ENCODE measurements at regions not wholly inside any gene's neighbourhood (a gene's known extent, or its start where the extent isn't known, plus 50 kb on each side); places are given as distances from the start of the nearest gene placed in this dataset.

DNA sequence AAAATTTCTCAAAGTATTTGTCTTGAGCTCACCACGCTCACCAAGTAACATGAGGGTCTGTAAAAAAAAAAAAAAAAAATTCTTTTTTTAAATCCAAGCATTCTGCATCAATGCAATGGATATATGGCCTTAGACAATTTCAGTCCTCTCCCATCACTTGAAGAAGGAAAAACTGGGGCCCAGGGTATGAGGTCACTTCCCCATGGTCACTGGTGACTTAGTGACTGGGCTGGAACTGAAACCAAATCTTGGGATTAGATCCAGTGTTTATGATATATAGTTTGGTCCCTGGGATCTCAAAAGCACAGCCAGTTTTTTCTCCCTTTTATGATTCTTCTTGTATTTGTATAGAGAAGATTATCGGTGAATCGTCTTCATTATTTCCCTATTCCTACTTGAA is 477.9 kb upstream of the TNP1 start:
- no peak for DNase-seq (ENCODE audit: low read depth)

DNA sequence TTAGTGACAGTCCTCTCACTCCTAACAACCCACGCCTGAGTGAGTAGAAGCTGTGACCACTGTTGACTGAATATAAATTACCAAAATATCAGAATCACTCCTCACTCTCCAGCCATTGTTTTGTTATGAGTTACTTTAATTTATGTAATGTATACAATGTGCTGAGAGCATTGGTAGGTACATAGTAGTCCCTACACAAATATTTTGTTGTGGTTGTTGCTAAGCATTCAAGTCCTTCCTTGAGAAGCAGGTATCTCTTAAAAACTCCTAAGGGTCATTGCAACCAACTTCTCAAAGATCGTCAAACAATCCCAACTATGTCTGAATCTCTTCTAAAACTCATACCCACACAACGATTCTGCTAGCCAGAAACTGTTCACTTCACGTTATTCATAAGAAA is 476.8 kb upstream of the TNP1 start:
- DNase-seq (ENCODE audit: low read depth) = no peak

DNA sequence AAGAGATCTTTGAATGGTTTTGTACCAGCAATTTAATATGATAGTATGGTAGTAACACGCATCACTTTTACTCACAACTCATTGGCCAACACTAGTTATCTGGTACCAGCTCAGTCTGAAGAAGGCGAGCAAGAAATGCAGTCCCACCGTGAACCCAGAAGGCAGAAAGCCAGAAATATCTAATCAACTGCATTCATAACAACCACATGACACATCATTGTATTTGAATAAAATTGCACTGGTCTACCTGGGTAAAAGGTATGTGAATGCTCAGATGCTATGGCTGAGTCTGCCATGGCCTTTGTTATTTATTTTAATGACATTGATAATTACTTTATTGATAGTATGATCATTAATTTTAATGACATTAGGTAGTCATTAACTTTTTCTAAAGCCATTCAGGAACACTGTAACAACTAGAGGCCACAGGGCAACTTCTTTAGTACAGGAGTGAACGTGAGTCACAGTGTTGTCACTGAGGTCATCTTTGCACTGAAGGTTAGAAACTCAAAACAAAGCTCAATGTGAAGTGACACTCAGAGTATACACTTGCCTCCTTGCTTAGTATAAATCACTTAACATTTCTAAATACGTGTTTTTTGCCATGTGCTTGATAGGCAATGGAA is 475.6 kb upstream of the TNP1 start:
- DNase-seq (ENCODE audit: low read depth) = no peak

DNA sequence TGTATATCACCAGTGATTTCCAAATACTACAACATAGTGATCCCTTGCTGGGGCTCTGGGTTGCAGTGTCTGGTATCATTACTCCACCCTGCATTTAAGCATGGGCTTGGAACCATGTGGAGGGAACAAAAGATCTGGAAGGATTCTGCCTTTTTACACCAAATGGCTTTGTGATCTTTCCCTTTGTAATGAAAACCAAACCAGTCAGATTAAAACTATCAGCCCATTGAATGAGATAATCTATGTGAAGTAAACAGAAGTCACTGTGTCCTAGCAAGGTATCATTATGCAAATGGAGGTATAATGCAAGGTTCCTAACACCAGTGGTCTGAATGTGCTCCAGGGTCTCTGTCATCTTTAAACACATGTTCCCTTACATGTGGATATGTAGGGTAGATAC is 474.7 kb upstream of the TNP1 start:
- no peak for DNase-seq (ENCODE audit: low read depth)

DNA sequence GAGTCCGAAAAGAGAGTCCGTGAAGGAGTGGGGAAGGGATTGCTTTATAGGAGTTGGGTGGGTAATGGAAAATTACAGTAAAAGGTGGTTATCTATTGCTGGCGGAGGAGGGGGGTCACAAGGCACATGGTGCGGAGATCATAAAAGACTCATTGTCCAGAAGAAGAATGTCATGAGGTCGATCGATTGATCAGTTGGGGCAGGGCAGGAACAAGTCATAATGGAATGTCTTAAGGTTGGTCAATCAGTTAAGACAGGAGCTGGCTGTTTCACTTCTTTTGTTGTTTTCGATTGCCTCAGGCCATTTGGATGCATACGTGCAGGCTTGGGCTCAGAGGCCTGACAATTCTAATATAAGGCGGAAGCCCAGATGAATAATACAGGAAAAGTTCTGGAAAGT is 473.0 kb upstream of the TNP1 start:
- no peak for DNase-seq (ENCODE audit: low read depth)

DNA sequence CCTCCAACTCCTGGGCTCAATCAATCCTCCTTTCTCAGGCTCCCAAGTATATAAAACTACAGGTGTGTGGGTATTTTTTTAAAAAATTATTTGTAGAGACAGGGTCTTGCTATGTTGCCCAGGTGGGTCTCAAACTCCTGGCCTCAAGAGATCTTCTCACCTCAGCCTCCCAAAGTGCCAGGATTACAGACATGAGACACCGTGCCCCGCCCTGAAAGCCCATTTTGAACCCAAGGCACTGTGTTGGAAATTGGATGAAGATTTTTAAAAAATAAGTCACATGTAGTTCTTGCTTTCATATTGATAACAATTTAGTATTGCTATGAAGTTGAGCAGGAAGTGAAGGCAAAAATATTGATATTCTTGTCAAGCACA is 472.5 kb upstream of the TNP1 start:
- no peak for DNase-seq (ENCODE audit: low read depth)

DNA sequence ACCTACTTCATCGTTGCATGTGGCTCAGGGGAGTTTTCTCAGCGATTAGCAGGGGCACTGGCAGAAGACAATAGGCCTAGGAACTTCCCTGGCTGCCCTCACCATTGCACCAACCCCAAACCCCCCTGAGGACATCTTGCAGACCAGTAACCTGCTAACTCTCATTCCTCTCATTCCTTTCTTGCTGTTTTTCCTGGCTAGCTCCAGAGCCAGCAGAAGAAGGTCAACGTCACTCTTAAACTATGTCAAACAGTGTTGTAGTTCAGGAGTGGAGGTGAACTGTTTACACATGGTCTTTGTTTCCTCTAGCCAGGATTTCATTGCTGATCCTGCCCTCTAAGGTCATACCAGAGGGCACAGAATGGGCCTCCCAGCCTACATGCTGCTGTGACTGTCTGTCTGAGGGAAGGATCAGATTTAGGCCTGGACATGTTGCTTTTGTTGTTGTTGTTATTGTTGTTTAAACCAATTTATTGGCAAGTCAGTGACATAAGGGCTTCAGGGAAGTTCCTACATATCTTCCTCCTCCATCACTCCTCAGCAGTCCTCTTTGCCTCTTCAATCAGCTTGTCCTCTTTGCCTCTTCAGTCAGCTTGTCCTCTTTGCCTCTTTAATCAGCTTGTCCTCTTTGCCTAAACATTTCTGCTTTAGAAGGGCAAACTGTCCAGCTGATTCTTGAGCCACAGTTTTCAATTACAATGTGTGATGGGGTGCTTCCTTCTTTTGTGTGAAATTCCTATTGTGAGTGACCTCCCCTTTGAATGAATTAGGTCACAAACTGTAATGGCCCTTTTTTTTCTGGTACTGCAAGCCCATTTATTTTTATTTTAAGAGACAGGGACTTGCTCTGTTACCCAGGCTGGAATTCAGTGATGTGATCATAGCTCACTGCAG is 471.9 kb upstream of the TNP1 start:
- no peak for DNase-seq (ENCODE audit: low read depth)

DNA sequence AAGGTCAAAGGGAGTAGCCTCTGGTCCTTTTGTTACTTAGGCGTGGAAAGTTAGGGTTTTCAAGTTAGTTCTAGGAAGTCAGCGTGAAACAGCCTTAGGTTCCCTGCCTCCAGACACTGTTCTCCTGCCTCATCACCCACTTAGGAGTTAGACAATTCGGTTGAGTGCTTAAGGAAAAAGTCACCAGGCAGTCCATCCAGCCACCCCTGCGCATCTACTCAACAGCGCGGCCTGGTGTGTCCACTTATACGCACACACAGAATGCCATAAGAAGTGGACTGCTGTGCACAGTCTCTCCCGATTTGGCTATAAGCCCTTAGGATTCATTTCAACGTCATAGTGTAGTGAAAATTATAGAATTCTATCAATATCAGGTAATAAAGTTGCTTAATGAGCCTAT is 470.8 kb upstream of the TNP1 start:
- DNase-seq (ENCODE audit: low read depth) = no peak

DNA sequence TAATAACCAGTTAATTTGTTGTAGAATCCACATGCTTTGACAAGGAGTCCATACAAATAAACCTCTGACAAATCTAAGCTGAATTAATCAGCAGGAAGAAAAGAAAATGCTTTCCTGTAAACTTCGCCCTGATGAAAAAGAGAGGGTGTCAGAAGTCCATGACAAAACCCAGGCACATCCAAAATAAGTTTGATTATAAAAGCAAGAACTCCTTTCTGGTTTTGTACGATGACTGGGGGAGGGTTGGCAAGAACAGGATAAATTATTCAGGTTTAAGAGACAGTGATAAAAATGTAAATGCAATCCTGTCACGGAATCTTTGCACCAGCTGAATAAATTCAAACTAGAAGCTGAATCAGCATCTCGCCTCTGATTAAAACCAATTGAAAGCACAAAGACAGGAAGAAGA is 469.2 kb upstream of the TNP1 start:
- DNase-seq (ENCODE audit: low read depth) = no peak

DNA sequence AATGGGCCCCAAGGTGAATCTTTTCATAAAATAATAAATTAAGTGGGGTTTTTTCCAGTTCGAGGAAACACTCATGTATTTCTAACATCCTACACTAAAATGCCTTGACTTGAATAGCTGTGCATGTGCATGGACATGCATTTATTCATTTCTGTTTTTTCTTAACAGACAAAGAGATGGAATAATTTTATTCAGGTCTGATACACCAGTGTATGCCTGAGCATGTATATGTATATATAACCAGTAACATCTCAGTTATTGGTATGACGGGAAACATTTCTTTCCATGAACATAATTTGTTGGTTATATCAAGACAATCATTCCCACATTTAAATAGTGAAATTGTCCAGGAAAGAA is 468.7 kb upstream of the TNP1 start:
- no peak for DNase-seq (ENCODE audit: low read depth)

DNA sequence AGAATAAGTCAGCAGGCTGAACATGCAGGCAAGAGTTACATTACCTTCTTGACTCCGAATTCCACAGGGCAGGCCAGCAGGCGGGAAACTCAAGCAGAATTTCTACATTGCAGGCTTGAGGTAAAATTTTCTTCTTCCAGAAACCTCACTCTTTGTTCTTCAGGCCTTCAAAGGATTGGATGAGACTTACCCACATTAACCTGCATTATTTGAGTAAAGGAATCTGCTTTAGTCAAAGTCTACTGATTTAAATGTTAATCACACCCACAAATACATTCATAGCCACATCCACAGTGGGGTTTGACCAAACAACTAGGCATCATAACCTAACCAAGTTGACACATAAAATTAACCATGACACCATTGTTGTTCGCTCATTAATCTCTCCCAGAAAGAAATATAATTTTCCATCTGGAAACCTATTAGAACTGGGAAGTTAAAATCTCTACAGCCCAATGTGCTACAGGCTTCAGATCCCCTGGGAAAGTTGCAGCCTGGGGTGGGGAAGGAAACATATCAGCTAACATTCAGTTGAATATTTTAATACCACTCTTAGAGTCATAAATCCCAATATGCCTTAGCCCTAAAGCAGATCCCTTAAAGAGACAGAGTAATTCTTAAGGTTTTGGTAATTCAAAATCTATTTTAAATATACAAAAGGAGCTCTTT is 468.2 kb upstream of the TNP1 start:
- DNase-seq (ENCODE audit: low read depth) = no peak

DNA sequence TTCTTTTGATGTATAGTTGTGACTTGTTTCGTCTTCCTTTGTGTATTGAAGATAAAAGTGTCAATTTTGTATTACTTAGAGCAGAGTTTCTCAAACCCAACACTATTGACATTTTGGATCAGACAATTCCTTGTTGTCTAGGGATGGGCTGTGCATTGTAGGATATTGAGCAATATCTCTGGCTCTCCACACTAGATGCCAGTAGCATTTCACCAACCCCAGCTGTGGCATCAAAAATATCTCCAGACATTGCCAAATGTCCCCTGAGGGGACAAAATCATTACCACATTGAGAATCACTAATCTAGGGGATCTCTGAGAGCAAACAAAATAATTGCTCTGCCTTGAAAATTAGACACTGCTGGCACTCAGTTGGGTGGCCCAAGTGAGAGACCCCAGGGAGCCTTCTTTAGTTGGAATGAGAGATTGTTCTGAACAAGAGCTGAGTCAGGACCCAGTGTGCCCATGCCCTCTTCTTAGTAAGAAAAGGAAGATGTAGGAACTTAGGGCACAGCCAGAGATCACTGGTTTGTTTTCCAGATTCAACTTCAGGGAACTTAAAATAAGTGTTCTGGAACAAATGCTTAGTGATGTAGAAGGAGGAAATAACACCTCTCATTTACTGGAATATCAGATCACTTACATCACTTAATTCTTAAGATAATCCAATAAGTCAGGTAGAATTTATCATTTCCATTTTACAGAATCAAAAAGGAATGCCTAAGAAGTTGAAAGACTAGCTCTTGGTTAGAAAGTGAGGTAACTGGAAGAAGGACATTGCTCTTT is 466.6 kb upstream of the TNP1 start:
- DNase-seq (ENCODE audit: low read depth) = no peak

DNA sequence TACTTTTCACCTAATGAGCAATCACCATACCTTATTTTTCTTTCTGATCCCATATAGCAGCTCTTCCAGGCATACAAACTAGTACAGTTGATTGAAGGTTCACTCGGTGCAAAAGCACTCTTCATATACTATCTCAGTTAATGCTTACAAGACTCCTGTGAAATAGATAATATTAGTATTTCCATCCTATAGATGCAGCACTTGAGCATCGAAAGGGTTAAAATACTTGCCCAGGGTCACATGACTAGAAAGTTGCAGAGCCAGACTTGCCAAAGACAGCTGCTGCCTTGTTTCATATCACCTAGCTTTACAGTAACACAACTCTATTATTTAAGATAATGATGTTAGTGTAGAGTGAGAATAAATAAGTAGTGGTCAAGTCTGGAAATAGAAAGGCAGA is 466.0 kb upstream of the TNP1 start:
- DNase-seq (ENCODE audit: low read depth) = no peak

DNA sequence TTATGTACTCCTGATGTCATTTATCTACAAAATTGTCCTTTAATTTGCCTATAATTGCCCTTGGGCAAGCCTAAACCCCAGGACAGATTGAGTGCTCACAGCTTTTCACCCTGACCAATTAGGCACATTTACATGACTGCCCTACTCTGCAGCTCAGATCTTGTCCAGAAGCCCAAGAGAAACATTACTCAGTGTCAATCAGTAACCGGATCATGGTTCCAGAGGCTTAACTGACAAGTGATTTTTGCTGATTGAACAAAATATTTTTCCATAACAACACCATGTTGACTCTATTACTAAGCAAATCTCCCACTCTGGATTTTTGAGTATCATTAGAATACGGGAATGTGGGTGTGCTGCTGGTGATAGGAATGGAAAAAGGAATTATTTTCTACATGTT is 465.4 kb upstream of the TNP1 start:
- DNase-seq (ENCODE audit: low read depth) = no peak

DNA sequence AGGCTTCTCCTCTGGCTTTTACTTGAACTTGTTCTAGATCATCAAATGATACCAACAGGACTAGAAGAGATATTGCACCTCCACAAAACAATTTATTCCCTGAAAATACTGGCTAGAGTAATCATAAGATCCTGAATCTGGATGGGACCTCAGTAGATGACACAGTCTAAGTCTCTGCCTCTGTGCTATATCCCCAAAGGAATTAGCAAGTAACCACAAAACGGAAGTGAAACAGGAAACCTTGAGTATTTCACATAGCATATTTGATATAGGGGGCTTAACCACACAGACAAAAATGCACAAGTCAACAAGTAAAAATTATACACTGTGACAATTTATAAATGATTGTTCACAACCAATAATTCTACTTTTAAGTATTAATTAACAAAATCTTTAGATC is 456.9 kb upstream of the TNP1 start:
- no peak for DNase-seq (ENCODE audit: low read depth)

DNA sequence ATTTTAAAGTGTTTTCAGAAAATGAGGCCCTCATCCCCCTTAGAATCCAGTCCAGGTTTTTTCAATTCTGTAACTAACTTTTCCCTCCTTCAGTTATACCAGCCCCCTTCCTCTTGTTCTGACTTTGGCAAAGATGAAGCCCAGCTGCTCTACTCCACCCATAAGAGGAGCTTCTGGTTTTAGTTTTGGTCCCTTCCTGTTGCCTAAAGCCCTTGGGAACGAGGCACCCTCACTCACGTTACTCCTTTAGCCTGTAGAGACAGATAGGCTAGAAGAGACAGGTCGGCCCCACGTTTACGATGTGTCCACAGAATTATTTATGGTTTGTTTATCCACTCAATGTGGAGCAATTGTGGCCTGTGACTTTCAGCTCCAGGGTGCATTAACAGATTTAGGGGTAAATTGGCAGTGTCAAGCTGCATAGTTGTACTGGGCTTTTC is 454.2 kb upstream of the TNP1 start:
- no peak for DNase-seq (ENCODE audit: low read depth)

DNA sequence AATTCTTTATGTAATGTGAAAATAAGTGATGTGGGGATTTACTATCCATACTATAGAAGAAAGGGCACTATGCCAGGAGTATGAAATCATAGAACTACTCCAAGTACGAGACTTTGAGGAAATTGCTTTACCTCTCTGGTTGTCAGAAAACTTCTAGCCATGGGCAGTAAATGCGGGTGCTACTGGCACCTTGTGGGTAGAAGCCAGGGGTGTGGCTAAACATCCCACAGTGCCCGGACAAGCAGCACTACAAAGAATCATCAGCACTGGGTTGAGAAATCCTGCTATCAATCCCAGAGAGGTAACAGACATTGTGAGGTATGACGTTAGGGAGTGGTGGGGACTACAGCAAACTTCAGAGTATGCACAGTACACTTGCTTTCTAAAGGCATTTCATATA is 453.5 kb upstream of the TNP1 start:
- no peak for DNase-seq (ENCODE audit: low read depth)

DNA sequence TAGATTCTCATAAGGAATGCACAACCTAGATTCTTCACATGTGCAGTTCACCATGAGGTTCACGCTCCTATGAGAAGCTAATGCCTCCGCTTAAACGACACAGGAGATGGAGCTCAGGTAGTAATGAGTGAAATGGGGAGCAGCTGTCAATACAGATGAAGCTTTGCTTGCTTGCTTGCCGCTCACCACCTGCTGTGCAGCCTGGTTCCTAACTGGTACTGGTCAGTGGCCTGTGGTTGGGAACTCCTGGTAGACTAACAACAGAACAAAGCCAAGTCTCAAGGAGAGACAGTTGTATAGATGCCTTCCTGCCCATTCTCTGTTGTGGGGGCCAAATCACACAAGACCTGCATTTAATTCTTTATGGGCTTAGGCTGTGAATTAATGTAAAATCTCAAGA is 449.2 kb upstream of the TNP1 start:
- DNase-seq (ENCODE audit: low read depth) = no peak

DNA sequence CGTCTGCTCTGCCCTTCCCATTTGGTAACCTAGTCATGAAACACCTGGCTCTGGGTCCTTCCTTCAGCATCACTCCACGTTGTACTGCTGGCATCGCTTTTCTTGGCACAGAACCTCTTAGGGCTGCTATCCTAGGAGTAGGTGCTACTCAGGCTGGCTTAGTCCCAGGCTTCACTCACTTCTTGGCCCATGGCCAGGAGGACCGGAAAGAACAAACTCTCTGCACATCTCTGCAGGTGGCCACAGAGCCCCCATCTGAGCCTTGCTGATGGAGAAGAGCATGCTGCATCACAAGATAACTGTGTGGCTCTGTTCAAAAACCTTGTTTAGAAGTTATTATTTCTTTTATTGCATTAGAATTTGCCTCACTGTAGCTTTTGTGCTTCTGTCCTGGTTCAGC is 447.2 kb upstream of the TNP1 start:
- DNase-seq (ENCODE audit: low read depth) = no peak

DNA sequence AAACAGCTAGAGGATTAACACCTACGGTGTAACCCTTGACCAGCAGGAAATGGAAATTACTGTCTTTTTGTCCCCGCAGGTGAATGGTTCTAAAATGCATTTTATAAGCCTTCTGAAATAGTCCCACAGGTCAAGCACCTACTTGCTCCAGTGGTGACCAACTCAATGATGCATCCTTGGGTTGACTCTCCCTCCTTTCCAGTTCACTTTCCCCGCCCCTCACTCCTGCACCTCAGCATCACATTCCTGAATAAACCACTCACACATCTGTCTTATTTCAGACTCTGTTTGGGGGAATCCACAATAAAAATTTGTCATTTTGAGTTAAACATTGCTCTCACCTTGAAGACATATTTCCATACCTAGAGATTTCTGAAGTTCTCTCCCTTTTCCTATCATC is 446.0 kb upstream of the TNP1 start:
- no peak for DNase-seq (ENCODE audit: low read depth)

DNA sequence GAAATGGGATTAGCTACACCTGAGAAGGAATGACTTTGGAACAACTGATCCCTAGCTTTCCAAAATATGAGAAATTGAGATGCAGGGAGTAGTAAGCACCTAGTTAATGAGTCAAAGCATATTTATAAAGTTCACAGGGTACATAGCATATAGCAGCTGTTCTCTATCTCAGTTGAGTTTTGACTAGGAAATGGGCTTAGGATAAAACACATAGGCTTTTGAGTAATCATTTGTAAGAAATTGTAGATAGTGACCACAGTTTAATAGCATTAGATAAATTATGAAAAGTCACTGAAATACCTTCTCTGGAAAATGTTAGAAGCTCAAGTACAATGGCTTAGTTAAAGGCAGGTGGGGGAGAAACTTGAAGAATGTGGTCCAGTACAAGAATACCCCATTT is 444.7 kb upstream of the TNP1 start:
- DNase-seq (ENCODE audit: low read depth) = no peak

DNA sequence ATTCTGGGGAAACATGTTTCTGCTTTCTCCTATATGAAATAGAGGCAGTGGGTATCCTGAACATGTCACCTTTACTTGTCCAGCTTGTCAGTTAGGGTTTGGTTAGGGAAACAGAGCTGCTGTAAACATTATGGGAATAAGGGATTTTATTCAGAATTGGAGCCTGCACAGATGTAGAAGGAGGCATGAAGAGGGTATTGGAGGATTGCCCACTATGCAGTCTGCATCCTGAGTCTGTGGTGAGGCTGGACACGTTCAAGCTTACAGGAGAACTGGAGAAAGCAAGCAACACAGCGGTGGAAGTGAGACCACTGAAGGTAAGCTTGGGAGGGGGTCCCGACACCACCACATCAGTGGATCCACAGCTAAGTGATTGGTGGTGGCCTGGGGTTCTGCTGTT is 443.0 kb upstream of the TNP1 start:
- DNase-seq (ENCODE audit: low read depth) = no peak

All from stimulated activated CD8-positive, alpha-beta memory T cell treated with anti-CD3 and anti-CD28 coated beads, Interleukin-4, amount 100 ng/mL, for 24 hours (primary cell).